WERI-Rb-1 (cell line): ENCODE measurements at regions not wholly inside any gene's neighbourhood (a gene's known extent, or its start where the extent isn't known, plus 50 kb on each side); places are given as distances from the start of the nearest gene placed in this dataset.

Experiments used
- DNase-seq: peaks from one replicate; pipeline ENCODE4 v3.0.0-alpha.2; 2020
- H3K27ac ChIP-seq: fragments of 250-450 bp; sonication (Bioruptor Pico); 2 replicates; pipeline ENCODE4 v1.5.1; 2020; ENCODE audit warnings: mild to moderate bottlenecking, moderate library complexity
- H3K27me3 ChIP-seq: fragments of 250-450 bp; sonication (Bioruptor Pico); 2 replicates; pipeline ENCODE4 v1.5.1; 2021; ENCODE audit warnings: mild to moderate bottlenecking, low read depth, moderate library complexity; ENCODE audit not compliant: insufficient read depth, severe bottlenecking
- H3K36me3 ChIP-seq: fragments of 250-450 bp; sonication (Bioruptor Pico); 2 replicates; pipeline ENCODE4 v1.5.1; 2020; ENCODE audit warnings: mild to moderate bottlenecking, moderate library complexity
- H3K4me3 ChIP-seq: 2 replicates; pipeline ENCODE4 v1.5.1; 2011; ENCODE audit warnings: low read depth, mild to moderate bottlenecking, control low read depth, low read length
- H3K9me3 ChIP-seq: fragments of 250-450 bp; sonication (Bioruptor Pico); 2 replicates; pipeline ENCODE4 v1.5.1; 2021; ENCODE audit warnings: mild to moderate bottlenecking, moderate library complexity; ENCODE audit not compliant: severe bottlenecking
- CTCF ChIP-seq: IDR thresholded peaks from 2 replicates; pipeline ENCODE4 v1.5.1; 2011; ENCODE audit warnings: low read depth, mild to moderate bottlenecking, control low read depth, inconsistent platforms, low read length

- H3K27me3 ChIP-seq: no peaks in the 10 kb centered on the region
- no peaks in the 10 kb centered on the region for H3K36me3 ChIP-seq
- TF ChIP-seq CTCF: no peak
- DNase-seq: no peak
- no peaks in the 10 kb centered on the region for H3K9me3 ChIP-seq
- no peak overlapping the region for H3K4me3 ChIP-seq
- no peak overlapping the region for H3K27ac ChIP-seq
Measured at GRCh38 chr2:128782411-128783192, 463.9 kb upstream of the HS6ST1 start.

- no peak overlapping the region for H3K4me3 ChIP-seq
- no peak for TF ChIP-seq CTCF
- H3K27me3 ChIP-seq: no peaks in the 10 kb centered on the region
- no peaks in the 10 kb centered on the region for H3K36me3 ChIP-seq
- H3K27ac ChIP-seq: no peak overlapping the region
- H3K9me3 ChIP-seq: no peaks in the 10 kb centered on the region
- no peak for DNase-seq
Measured at GRCh38 chr2:128783193-128783671, 464.6 kb upstream of the HS6ST1 start.

GRCh38 chr2:128783896-128784295 is 465.2 kb upstream of the HS6ST1 start:
- H3K4me3 ChIP-seq: no peak overlapping the region
- DNase-seq: no peak
- H3K9me3 ChIP-seq: no peaks in the 10 kb centered on the region
- H3K27me3 ChIP-seq: no peaks in the 10 kb centered on the region
- TF ChIP-seq CTCF: no peak
- H3K36me3 ChIP-seq: no peaks in the 10 kb centered on the region
- no peak overlapping the region for H3K27ac ChIP-seq

- H3K36me3 ChIP-seq: no peaks in the 10 kb centered on the region
- H3K4me3 ChIP-seq: no peak overlapping the region
- no peaks in the 10 kb centered on the region for H3K27me3 ChIP-seq
- no peak overlapping the region for H3K27ac ChIP-seq
- TF ChIP-seq CTCF: no peak
- DNase-seq: no peak
- no peaks in the 10 kb centered on the region for H3K9me3 ChIP-seq
Measured at GRCh38 chr2:128784626-128785306, 466.1 kb upstream of the HS6ST1 start.

- Histone ChIP-seq H3K36me3 (no peaks in the 10 kb centered on the region), H3K27ac (no peak overlapping the region), H3K27me3 (no peaks in the 10 kb centered on the region), H3K9me3 (no peaks in the 10 kb centered on the region), H3K4me3 (no peak overlapping the region)
- TF ChIP-seq CTCF: no peak
- no peak for DNase-seq
Measured at GRCh38 chr2:128786316-128786715, 467.6 kb upstream of the HS6ST1 start.
